HEK293 (cell line): ENCODE measurements at regions not wholly inside any gene's neighbourhood (a gene's known extent, or its start where the extent isn't known, plus 50 kb on each side); places are given as distances from the start of the nearest gene placed in this dataset.

Experiments used
- YY1 ChIP-seq: fragments of 450-650 bp; formaldehyde crosslinking; IDR thresholded peaks from 2 replicates; pipeline ENCODE4 v1.5.1; 2018; ENCODE audit warnings: missing biosample characterization, missing genetic modification characterization
- ZBTB20 ChIP-seq: fragments of 450-650 bp; formaldehyde crosslinking; IDR thresholded peaks from 2 replicates; pipeline ENCODE4 v1.5.1; 2016; ENCODE audit warnings: missing biosample characterization, missing genetic modification characterization
- ZNF175 ChIP-seq: fragments of 450-650 bp; formaldehyde crosslinking; IDR thresholded peaks from 2 replicates; pipeline ENCODE4 v1.5.1; 2016; ENCODE audit warnings: missing biosample characterization, missing genetic modification characterization
- ZNF239 ChIP-seq: fragments of 450-650 bp; formaldehyde crosslinking; IDR thresholded peaks from 2 replicates; pipeline ENCODE4 v1.5.1; 2016; ENCODE audit warnings: missing biosample characterization, missing genetic modification characterization
- ZNF311 ChIP-seq: fragments of 450-650 bp; formaldehyde crosslinking; IDR thresholded peaks from 2 replicates; pipeline ENCODE4 v1.5.1; 2017; ENCODE audit warnings: missing biosample characterization, missing genetic modification characterization, borderline replicate concordance
- ZNF37A ChIP-seq: fragments of 450-650 bp; IDR thresholded peaks from 2 replicates; pipeline ENCODE4 v1.5.1; 2018; ENCODE audit warnings: missing biosample characterization, missing genetic modification characterization
- ZNF426 ChIP-seq: fragments of 450-650 bp; formaldehyde crosslinking; IDR thresholded peaks from 2 replicates; pipeline ENCODE4 v1.5.1; 2017; ENCODE audit warnings: missing biosample characterization, missing genetic modification characterization, mild to moderate bottlenecking, inconsistent platforms, moderate library complexity
- ZNF560 ChIP-seq: fragments of 450-650 bp; formaldehyde crosslinking; IDR thresholded peaks from 2 replicates; pipeline ENCODE4 v1.5.1; 2017; ENCODE audit warnings: missing biosample characterization, missing genetic modification characterization, borderline replicate concordance
- ZNF600 ChIP-seq: fragments of 450-650 bp; formaldehyde crosslinking; IDR thresholded peaks from 2 replicates; pipeline ENCODE4 v1.5.1; 2016; ENCODE audit warnings: missing biosample characterization, missing genetic modification characterization
- ZNF707 ChIP-seq: fragments of 450-650 bp; formaldehyde crosslinking; IDR thresholded peaks from 2 replicates; pipeline ENCODE4 v1.5.1; 2016; ENCODE audit warnings: missing biosample characterization, missing genetic modification characterization
- TF ChIP-seq, protein P1 (sequence below): fragments of 450-650 bp; formaldehyde crosslinking; IDR thresholded peaks from 2 replicates; pipeline ENCODE4 v1.5.1; 2016; ENCODE audit warnings: missing biosample characterization, missing genetic modification characterization

DNA sequence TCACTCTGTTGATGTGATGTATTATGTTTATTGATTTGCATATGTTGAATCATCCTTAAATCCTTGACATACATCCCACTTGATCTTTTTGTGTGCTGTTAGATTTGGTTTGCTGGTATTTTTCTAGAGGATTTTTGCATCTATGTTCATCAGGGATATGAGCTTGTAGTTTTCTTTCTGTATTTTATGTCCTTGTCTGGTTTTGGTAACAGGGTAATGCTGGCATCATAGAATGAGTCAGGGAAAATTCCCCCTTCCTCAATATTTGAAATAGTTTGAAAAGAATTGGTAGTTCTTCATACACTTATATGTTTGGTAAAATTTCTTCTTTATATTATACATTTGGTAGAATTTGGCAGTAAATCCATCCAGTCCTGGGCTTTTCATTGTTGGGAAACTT lies 89.4 kb upstream of the SLC13A1 start:
- TF ChIP-seq, protein P1, sequence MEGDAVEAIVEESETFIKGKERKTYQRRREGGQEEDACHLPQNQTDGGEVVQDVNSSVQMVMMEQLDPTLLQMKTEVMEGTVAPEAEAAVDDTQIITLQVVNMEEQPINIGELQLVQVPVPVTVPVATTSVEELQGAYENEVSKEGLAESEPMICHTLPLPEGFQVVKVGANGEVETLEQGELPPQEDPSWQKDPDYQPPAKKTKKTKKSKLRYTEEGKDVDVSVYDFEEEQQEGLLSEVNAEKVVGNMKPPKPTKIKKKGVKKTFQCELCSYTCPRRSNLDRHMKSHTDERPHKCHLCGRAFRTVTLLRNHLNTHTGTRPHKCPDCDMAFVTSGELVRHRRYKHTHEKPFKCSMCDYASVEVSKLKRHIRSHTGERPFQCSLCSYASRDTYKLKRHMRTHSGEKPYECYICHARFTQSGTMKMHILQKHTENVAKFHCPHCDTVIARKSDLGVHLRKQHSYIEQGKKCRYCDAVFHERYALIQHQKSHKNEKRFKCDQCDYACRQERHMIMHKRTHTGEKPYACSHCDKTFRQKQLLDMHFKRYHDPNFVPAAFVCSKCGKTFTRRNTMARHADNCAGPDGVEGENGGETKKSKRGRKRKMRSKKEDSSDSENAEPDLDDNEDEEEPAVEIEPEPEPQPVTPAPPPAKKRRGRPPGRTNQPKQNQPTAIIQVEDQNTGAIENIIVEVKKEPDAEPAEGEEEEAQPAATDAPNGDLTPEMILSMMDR (tag by site-specific recombination), result no peak
- TF ChIP-seq ZNF426 (tag by site-specific recombination) (no peak), YY1 (tag by site-specific recombination) (no peak), ZNF239 (tag by site-specific recombination) (no peak), ZNF311 (tag by site-specific recombination) (no peak), ZNF560 (tag by site-specific recombination) (no peak), ZNF707 (no peak), ZNF600 (tag by site-specific recombination) (no peak), ZBTB20 (tag by site-specific recombination) (no peak), ZNF175 (tag by site-specific recombination) (no peak), ZNF37A (no peak)
